Hematopoietic multipotent progenitor cell treated with erythropoietin and hydrocortisone succinate and interleukin-3 and kit ligand, for 15 days (in vitro differentiated cells): ENCODE measurements at regions not wholly inside any gene's neighbourhood (a gene's known extent, or its start where the extent isn't known, plus 50 kb on each side); places are given as distances from the start of the nearest gene placed in this dataset.

ENCODE experiments used
- DNase-seq: peaks from one replicate; pipeline ENCODE4 v3.0.0-alpha.2; 2015; ENCODE audit warnings: low spot score

GRCh38 chr2:129071531-129071930 is 752.9 kb upstream of the HS6ST1 start:
- no peak for DNase-seq

- no peak for DNase-seq
Measured at GRCh38 chr2:129074298-129074920, 755.7 kb upstream of the HS6ST1 start.

GRCh38 chr2:129078548-129078947 is 759.9 kb upstream of the HS6ST1 start:
- DNase-seq = no peak

GRCh38 chr2:129080715-129081476 is 762.2 kb upstream of the HS6ST1 start:
- DNase-seq = no peak

GRCh38 chr2:129085386-129085785 is 766.7 kb upstream of the HS6ST1 start:
- no peak for DNase-seq

GRCh38 chr2:129087133-129087813 is 768.6 kb upstream of the HS6ST1 start:
- no peak for DNase-seq

- no peak for DNase-seq
Measured at GRCh38 chr2:129091620-129092019, 773.0 kb upstream of the HS6ST1 start.

GRCh38 chr2:129092956-129093355 is 774.3 kb upstream of the HS6ST1 start:
- no peak for DNase-seq

GRCh38 chr2:129101186-129101585 is 782.5 kb upstream of the HS6ST1 start:
- DNase-seq = no peak

GRCh38 chr2:129103936-129104878 is 785.5 kb upstream of the HS6ST1 start:
- no peak for DNase-seq

- no peak for DNase-seq
Measured at GRCh38 chr2:129112181-129112580, 793.5 kb upstream of the HS6ST1 start.

- no peak for DNase-seq
Measured at GRCh38 chr2:129113776-129114175, 795.1 kb upstream of the HS6ST1 start.

GRCh38 chr2:129117434-129117833 is 798.8 kb upstream of the HS6ST1 start:
- DNase-seq = no peak

GRCh38 chr2:129118296-129118695 is 799.6 kb upstream of the HS6ST1 start:
- no peak for DNase-seq

GRCh38 chr2:129129087-129129486 is 810.4 kb upstream of the HS6ST1 start:
- DNase-seq = no peak

- no peak for DNase-seq
Measured at GRCh38 chr2:129133692-129134641, 815.3 kb upstream of the HS6ST1 start.

- no peak for DNase-seq
Measured at GRCh38 chr2:129135017-129135416, 816.3 kb upstream of the HS6ST1 start.

GRCh38 chr2:129139380-129139779 is 820.7 kb upstream of the HS6ST1 start:
- no peak for DNase-seq

GRCh38 chr2:129142465-129142864 is 823.8 kb upstream of the HS6ST1 start:
- DNase-seq = no peak

- DNase-seq = no peak
Measured at GRCh38 chr2:129144082-129144791, 825.6 kb upstream of the HS6ST1 start.
